ENCODE measurements at regions not wholly inside any gene's neighbourhood (a gene's known extent, or its start where the extent isn't known, plus 50 kb on each side); places are given as distances from the start of the nearest gene placed in this dataset.

- no peak for DNase-seq (ENCODE audit: low spot score)
Measured at GRCh38 chr17:72390675-72391508, 270.1 kb downstream of the SOX9 start.

GRCh38 chr17:72392056-72393010, 271.5 kb downstream of the SOX9 start:
- no peak for DNase-seq (ENCODE audit: low spot score)

- no peak for DNase-seq (ENCODE audit: low spot score)
Measured at GRCh38 chr17:72393553-72393952, 272.7 kb downstream of the SOX9 start.

DNA sequence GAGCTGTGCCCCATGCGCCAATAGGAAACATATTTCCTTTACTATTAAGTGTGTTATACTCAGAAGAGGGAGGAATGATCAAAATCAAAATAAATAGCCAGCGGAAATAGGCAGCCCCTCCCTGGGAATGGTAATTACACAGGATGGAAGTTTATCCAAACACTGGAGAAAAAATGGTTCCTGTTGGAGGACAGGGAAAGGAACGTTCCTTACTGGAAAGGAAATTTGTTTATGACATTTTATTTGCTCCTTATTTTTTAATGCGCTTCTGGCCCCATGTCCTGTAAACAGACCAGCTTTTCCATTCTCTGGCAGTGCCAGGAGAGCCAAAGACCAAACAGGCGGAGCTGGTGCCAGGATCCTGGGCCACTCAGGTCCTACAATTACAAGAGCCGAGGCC, 273.7 kb downstream of the SOX9 start:
- DNase-seq (ENCODE audit: low spot score), result no peak

GRCh38 chr17:72396121-72396520, 275.3 kb downstream of the SOX9 start:
- DNase-seq (ENCODE audit: low spot score), result no peak

- DNase-seq (ENCODE audit: low spot score), result no peak
Measured at GRCh38 chr17:72397223-72397667, 276.4 kb downstream of the SOX9 start.

DNA sequence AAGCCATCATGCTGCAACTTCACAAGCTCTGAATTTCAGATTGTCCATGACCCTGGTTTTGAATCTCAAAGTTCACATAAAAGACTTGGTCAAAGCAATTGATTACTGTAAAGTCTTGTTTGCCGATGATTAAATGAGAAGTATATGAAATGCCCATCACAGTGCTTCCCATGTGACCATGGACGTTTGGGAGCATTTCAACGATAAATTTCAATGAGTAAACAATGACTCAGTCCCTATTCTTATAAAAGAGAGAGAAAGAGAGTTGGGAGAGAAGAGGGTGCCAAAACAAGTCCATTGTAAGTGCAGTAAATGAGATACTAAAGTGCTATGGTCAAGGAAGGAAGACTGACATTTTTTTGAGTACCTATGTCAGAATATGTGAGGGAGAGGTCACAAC, 276.9 kb downstream of the SOX9 start:
- DNase-seq (ENCODE audit: low spot score), result peak; percentile 50

GRCh38 chr17:72399023-72399607, 278.3 kb downstream of the SOX9 start:
- DNase-seq (ENCODE audit: low spot score), result no peak

GRCh38 chr17:72399608-72400487, 279.0 kb downstream of the SOX9 start:
- DNase-seq (ENCODE audit: low spot score), result no peak

DNA sequence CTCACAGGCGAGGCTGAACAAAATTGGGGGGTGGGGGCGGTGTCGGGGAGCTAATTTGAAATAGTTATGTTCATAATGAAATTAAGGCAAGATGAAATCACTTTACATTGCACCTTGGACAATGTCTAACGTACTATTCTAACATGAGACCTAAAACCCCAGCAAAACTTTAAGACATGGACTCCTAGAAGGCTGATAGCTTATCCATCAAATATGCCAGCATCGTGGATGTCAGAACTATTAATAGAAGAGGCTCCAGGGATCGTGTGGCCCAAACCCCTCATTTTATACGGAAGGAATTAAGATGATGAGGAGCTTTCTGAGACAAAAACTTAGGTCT, 279.6 kb downstream of the SOX9 start:
- DNase-seq (ENCODE audit: low spot score), result no peak

GRCh38 chr17:72400863-72401262, 280.0 kb downstream of the SOX9 start:
- DNase-seq (ENCODE audit: low spot score), result no peak

DNA sequence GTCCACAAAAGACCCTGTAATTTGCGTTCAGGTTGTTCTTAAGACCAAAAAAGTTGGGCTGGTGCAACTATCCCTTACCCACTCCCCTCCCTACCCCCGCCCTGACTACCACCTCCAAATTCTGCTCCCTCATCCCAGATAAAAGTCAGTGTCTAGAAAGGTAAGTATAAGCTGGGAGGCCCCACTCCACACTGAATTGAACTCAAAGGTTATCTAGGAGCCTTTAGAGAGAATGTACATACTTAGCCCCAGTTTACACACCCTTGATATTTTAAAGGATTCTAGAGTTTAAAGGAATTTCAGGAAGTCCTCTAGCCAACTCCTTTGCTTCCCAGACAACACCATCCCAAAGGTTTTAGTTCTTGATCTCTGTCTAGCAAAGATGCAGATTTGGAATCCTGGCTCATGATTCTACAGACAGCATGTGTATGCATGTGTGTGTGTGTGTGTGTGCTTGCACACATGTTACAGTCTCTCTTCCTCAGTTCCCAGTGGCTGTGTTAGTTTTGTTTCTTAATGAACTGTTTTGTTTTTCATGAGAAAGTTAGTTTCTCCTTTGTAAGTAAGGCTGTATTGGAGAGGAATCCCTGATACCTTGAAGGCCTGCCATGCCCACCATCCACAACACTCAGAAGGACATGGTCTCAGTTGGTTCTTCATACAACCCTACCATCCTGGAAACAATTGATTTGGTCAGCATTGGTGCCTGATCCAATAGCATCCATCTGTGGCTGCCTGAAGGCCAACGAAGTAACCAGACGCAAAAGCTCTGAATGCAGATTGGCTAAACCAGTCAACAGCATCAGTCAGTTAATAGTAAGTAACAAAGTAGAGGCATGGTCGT, 281.3 kb downstream of the SOX9 start:
- no peak for DNase-seq (ENCODE audit: low spot score)

DNA sequence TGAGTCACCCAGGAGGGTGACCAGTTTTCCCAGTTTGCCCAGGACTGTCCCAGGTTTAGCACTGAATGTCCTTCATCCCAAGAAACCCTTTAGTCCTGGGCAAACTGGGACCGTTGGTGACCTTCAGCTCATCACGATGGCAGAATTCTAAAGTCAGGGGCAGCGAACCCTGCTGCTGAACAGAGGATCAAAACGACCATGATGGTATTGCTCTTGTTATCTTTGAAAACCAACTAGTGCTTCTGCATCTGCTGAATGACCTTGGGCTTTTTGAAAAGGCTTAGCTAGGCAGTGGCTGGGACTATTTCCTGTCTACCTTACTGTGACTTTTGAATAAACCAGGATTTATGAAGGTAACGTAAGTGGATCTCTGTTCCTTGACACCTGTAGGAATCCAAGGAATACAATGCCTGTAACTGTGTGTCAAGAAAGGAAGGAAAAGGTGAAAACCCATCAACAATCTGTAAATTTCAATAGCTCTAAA, 281.9 kb downstream of the SOX9 start:
- DNase-seq (ENCODE audit: low spot score), result no peak

- DNase-seq (ENCODE audit: low spot score), result no peak
Measured at GRCh38 chr17:72403713-72404209, 282.9 kb downstream of the SOX9 start.

DNA sequence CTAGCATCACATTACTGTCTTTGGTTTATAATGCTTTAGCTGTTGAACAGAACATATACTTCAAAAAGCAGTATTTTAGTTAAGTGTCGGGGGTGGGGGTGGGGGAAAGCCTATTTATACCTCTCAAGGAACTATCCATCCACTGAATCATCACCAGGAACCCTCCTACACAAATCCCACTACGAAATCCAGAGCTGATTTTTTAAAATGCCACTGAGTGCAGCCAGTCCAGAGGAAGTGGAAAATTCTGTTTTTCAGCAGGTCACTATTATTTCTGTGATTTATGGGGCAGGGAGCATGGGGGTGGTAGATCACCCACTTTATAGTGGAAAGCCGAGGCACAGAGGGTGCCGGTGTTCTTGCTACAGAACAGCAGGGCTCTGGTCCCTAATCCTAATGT, 284.1 kb downstream of the SOX9 start:
- no peak for DNase-seq (ENCODE audit: low spot score)

- no peak for DNase-seq (ENCODE audit: low spot score)
Measured at GRCh38 chr17:72405662-72406230, 284.9 kb downstream of the SOX9 start.

GRCh38 chr17:72406498-72406897, 285.7 kb downstream of the SOX9 start:
- peak; percentile 61 for DNase-seq (ENCODE audit: low spot score)

- peak; percentile 93 for DNase-seq (ENCODE audit: low spot score)
Measured at GRCh38 chr17:72407336-72407909, 286.6 kb downstream of the SOX9 start.

DNA sequence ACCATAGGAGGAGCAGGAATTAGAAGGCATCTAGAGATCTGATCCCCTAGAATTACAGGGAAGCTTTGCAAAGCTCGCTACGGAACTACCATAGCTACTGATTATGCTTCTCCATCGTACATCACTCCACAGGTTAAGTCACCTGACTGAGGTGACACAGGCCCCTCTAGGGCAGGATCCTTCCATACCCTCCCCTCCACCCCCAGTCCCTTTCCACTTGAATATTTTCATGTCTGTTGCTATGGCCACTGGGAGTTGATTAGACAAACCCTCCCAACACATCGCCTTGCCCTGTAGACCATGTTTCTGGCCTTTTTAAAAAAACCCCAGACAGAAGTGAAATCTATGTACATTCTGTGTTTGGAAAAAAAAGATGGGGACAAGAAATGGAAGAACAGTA, 287.1 kb downstream of the SOX9 start:
- DNase-seq (ENCODE audit: low spot score), result no peak

DNA sequence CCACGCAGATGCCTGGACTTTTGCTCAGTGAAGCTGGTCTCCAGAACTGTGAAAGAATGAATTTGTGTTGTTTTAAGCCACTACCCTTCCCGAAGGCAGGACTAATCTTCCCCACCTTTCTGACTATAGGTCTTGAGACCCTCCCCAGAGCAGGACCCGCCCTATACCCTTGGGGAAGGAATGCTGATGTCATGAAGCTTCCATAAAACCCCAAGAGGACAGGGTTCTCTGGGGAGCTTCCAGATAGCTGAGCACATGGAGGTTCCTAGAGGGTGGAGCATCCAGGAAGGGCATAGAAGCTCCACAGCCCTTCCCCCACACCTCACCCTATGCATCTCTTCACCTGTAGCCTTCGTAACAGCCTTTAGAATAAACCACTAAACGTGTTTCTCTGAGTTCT, 287.8 kb downstream of the SOX9 start:
- peak; percentile 39 for DNase-seq (ENCODE audit: low spot score)

Data from LoVo (cell line).